GM19372 (cell line): ENCODE measurements at regions not wholly inside any gene's neighbourhood (a gene's known extent, or its start where the extent isn't known, plus 50 kb on each side); places are given as distances from the start of the nearest gene placed in this dataset.

Source experiments
- ATAC-seq: cut with Tn5 transposase; IDR thresholded peaks from one replicate; pipeline ENCODE4 v1.9.1; 2021; ENCODE audit warnings: mild to moderate bottlenecking, low read depth, moderate library complexity; ENCODE audit not compliant: unreplicated experiment

- ATAC-seq, result no peak
Measured at GRCh38 chr15:91515188-91515754, 338.2 kb upstream of the SLCO3A1 start.

DNA sequence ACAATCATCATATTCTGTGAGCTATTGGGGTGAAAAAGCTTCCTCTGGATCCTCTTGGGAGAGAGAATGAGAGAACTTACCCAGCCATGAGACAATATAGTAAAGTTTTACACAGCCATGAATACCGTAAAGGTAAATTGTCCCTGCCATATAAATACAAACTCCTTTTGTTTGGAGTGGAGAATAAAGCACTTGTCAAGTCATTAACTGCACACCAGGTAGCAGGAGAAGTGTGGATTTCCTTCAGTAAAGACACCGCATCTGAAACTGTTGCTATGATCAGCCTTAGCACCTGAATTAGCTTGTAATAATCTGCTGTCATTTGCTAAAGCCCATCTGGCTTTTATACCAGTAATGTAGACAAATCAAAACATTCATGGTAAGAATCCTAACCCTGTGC is 336.6 kb upstream of the SLCO3A1 start:
- no peak for ATAC-seq

DNA sequence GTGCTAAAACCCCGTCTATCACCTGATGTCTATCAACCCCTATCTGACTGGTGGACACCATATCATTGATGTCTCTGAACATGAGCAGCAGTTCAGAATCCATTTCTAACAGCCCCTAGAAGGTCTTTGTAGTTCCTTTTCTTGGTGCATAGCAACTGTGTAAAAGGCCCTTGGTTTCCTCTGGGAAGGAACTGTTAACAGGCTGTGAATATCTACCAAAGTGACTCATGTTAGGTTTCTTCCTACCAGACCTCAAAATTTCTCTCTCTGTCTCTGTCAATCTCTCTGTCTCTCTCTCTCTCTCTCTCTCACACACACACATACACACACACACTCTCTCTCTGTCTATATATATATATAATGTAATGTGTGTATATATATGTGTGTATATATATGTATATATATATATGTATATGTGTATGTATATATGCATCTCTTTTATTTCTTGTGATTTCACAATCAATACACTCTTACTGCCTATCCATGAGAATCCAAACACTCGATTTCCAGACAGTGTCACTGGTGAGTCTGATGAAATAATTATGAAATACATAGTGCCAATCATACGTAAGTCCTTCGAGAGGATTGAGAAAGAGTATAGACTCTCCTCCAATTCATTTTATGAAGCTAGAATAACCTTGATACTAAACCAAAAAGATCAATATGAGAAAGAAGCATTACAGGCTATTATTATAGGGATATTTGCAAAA is 335.9 kb upstream of the SLCO3A1 start:
- no peak for ATAC-seq

DNA sequence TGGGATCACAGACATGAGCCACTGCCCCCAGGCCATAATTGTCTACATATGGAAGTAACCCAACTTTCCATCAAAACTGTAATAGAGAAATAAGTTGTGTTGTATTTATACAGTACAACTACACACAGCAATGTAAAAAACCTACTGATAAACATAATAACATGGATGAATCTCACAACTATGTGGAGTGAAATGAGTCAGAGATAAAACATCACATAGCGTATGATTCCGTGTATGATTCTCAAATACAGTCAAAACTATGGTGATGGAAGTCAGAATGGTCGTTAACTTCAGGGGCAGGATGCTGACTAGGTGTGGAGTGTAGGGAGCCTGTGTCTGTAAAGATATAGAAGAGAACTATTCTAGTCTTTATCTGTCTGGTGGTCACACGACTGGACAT is 332.7 kb upstream of the SLCO3A1 start:
- ATAC-seq, result no peak

DNA sequence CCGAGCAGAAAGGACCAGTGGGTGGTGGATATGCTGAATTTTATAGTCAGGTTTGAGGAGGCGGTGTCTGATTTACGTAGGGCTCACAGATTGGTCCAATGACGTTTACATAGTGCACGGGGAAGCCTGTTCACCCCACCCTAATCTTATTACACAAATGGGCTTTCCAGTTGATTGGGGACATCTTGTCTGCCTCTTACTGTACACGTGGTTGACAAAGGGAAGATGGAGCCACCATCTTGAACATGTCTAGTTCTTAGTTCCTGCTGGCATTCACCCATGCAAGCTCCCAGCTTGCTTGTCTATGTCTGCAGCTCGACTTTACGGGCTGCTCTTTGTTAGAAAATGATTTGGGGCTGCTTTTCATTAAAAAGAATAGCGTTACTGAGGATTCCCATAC is 332.0 kb upstream of the SLCO3A1 start:
- no peak for ATAC-seq

DNA sequence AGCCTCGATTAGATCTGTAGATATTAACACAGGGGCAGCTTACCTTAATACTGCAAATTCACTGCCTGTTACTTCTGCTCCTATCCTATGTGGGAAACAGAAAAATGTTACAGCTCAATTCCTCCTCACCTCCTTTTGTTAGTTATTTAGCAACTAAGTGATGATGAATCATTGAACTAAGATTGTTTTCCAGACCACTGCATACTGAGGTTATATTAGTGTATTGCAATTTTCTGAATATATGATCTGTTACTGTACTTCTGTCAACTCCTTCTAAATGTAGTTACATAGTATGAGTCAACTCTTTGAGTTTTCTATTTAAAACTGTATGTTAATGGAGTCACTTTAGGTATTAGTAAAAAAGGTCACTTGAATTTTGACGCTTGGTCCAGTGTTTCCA is 331.5 kb upstream of the SLCO3A1 start:
- ATAC-seq, result no peak

- ATAC-seq, result no peak
Measured at GRCh38 chr15:91522605-91523332, 330.7 kb upstream of the SLCO3A1 start.

DNA sequence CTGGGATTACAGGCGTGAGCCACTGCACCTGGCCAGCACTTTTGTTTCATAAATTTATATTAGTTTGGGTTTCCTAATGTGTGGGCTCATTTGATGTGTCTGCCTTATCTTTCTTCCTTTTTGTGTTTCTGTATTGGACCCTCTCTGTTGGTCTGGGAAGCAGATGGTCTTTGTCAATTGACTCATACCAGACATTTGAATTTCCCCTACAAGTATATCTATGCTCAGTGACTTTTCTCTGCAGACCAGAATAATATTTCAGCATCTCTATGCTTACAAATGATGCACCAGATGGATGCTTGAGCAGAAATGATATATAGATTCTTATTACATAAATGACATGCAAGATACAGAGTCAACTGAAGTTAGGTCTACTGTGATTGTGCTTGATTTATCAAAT is 329.9 kb upstream of the SLCO3A1 start:
- no peak for ATAC-seq

GRCh38 chr15:91524534-91524933 is 329.0 kb upstream of the SLCO3A1 start:
- ATAC-seq, result no peak

- ATAC-seq, result no peak
Measured at GRCh38 chr15:91525751-91526150, 327.8 kb upstream of the SLCO3A1 start.

- no peak for ATAC-seq
Measured at GRCh38 chr15:91526424-91526823, 327.1 kb upstream of the SLCO3A1 start.

DNA sequence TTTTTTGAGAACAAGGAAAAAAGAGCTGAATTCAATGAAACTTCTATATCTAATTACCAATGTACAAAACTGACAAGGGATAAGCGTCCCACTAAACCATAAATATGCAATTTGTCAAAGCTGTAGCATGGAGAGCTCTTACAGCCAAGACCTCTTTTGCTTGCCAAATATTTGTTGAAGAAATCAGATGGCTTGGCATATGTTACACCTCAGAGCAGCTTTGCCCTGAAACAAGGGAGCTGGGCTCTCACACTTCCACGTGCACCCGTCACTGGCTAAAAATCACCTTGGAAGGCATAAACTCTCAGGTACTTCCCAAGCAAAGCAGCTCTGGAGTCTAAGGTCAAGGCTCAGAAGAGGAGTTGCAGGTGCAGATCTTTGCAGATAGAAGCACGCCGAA is 324.7 kb upstream of the SLCO3A1 start:
- ATAC-seq, result no peak

- no peak for ATAC-seq
Measured at GRCh38 chr15:91529534-91529933, 324.0 kb upstream of the SLCO3A1 start.

GRCh38 chr15:91530279-91530678 is 323.2 kb upstream of the SLCO3A1 start:
- no peak for ATAC-seq

GRCh38 chr15:91530956-91531582 is 322.4 kb upstream of the SLCO3A1 start:
- ATAC-seq, result no peak

DNA sequence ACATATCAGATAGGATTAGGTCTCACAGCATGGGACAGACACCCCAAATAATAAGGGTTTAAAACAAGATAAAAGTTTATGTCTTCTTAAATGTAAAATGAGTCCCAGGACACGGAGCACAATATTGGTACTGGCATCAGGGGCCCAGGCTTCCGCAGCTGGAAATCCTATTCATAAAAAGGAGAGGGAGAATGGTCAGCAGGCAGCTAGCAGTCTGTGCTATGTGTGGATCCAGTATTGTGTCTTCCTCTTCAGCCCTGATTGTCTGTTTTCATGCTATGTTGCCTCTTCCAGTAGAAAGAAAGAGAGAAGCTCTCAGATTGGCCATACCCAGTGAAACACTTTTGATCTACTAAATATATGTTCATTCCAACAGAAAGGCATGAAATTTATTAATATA is 319.3 kb upstream of the SLCO3A1 start:
- no peak for ATAC-seq

- ATAC-seq, result no peak
Measured at GRCh38 chr15:91534976-91535375, 318.5 kb upstream of the SLCO3A1 start.

DNA sequence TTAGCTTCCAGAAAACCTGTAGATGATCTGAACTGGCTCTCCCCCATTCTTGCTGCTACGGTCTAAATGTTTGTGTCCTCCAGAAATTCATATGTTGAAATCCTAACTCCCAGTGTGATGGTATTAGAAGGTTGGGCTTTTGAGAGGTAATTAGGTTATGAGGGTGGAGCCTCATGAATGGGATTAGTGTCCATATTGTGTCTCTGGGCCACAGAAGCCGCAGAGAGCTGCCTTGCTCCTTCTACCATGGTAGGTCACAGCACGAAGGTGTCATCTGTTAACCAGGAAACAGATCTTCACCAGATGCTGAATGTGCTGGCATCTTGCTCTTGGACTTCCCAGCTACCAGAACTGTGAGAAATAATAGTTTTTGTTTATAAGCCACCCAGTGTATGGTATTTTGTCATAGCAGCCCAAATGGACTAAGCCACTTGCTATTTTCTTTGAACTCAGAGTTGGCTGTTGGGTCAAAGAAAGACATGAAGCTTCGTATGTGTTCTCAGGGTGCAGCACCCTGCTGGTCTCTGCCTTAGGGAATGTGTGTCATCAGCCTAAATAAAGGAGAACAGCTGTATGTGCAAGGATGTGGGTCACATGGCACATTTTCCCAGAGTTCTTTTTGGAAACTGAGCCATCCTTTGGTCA is 317.5 kb upstream of the SLCO3A1 start:
- no peak for ATAC-seq

DNA sequence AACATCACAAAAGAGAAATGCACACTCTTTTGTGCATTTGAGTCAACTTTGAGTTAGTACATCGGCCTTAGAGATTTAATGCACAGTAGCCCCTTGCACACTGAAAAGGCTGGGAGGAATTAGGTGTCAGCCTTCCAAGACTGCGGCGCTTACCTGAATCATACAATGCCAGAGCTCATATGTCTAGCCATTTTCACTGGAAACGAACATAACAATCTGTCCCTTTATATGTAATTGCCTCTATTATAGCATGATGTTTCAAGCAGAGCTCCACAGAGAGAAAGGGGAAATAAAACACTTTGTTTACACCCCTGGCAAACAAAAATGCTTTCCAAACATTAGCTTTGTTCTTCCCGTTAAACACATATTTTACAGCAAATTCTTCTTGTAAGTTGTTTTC is 315.7 kb upstream of the SLCO3A1 start:
- no peak for ATAC-seq

DNA sequence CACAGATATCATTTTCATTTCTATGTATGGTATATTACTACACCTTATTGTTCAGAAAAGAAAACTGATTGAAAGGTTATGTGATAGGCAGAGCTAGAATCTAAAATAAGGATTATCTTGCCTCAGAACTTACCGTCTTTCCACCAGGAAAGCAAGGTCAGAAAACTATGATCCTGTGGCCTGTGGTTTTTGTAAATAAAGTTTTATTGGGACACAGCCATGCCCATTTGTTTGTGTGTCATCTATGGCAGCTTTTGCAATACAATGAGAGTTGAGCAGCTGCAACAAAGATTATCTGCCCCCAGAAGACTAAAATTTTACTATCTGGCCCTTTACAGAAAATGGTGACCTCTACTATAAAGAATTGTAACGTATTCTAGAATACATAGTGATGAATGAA is 314.7 kb upstream of the SLCO3A1 start:
- ATAC-seq, result no peak

GRCh38 chr15:91541286-91541685 is 312.2 kb upstream of the SLCO3A1 start:
- ATAC-seq, result no peak
